PC-9 (cell line): ENCODE measurements at regions not wholly inside any gene's neighbourhood (a gene's known extent, or its start where the extent isn't known, plus 50 kb on each side); places are given as distances from the start of the nearest gene placed in this dataset.

ENCODE experiments used
- BruUV-seq: library from RNA; stranded (reverse); fragments of 400-500 nt; replicated peaks from 2 replicates; lab custom pipeline; 2021; lab: Mats Ljungman, UMichigan
- CTCF ChIA-PET: fragments of 300-600 bp; sonication (Branson Sonifier 250); formaldehyde crosslinking; loops from one replicate; lab custom pipeline; 2022; ENCODE audit warnings: antibody characterized with exemption; lab: Charles Lee
- POLR2A ChIA-PET: fragments of 300-600 bp; sonication (Branson Sonifier 250); formaldehyde crosslinking; loops from one replicate; lab custom pipeline; 2022; ENCODE audit warnings: antibody characterized with exemption; ENCODE audit not compliant: unreplicated experiment; lab: Charles Lee
- DNase-seq, 2 experiments: peaks; one replicate each; pipeline versions ENCODE4 v3.0.0 to v3.0.0-alpha.2; 2015 to 2022; ENCODE audit warnings: mixed read lengths in 1 of 2
- H2AFZ ChIP-seq: fragments of 200-600 bp; sonication (generic); 2 replicates; pipeline ENCODE4 v1.8.1; 2017; ENCODE audit warnings: antibody characterized with exemption
- H3F3A ChIP-seq: fragments of 200-600 bp; sonication (generic); 2 replicates; pipeline ENCODE4 v1.8.1; 2017; ENCODE audit warnings: antibody characterized with exemption, mild to moderate bottlenecking, low read depth; ENCODE audit not compliant: insufficient read depth
- H3K27ac ChIP-seq: fragments of 200-600 bp; sonication (generic); 2 replicates; pipeline ENCODE4 v1.6.1; 2016; ENCODE audit warnings: mixed run types
- H3K27me3 ChIP-seq: fragments of 200-600 bp; sonication (generic); 2 replicates; pipeline ENCODE4 v1.6.1; 2016; ENCODE audit warnings: low read depth, mixed run types; ENCODE audit not compliant: insufficient read depth
- H3K36me3 ChIP-seq: fragments of 200-600 bp; sonication (generic); 2 replicates; pipeline ENCODE4 v1.6.1; 2016; ENCODE audit warnings: low read depth, mixed run types
- H3K4me1 ChIP-seq: fragments of 200-600 bp; sonication (generic); replicated peaks from 2 replicates; pipeline ENCODE4 v1.6.1; 2016; ENCODE audit warnings: mixed run types; ENCODE audit not compliant: insufficient read depth
- H3K4me2 ChIP-seq: fragments of 200-600 bp; sonication (generic); 2 replicates; pipeline ENCODE4 v1.6.1; 2017; ENCODE audit warnings: mixed run types
- H3K4me3 ChIP-seq: fragments of 200-600 bp; sonication (generic); 2 replicates; pipeline ENCODE4 v1.6.1; 2016; ENCODE audit warnings: mixed run types
- H3K79me2 ChIP-seq: fragments of 200-600 bp; sonication (generic); 2 replicates; pipeline ENCODE4 v1.6.1; 2017; ENCODE audit warnings: low read depth, mixed run types
- H3K9me2 ChIP-seq: fragments of 200-600 bp; sonication (generic); 2 replicates; pipeline ENCODE4 v1.8.1; 2017; ENCODE audit warnings: mild to moderate bottlenecking; ENCODE audit not compliant: insufficient read depth
- H3K9me3 ChIP-seq: fragments of 200-600 bp; sonication (generic); 2 replicates; pipeline ENCODE4 v1.8.1; 2016; ENCODE audit warnings: low read depth; ENCODE audit not compliant: insufficient read depth
- H4K20me1 ChIP-seq: fragments of 200-600 bp; sonication (generic); 2 replicates; pipeline ENCODE4 v1.8.1; 2017; ENCODE audit not compliant: insufficient read depth
- EZH2 ChIP-seq: fragments of 200-600 bp; sonication (generic); IDR thresholded peaks from 2 replicates; pipeline ENCODE4 v1.8.0; 2017; ENCODE audit warnings: antibody characterized with exemption, low read depth
- intact Hi-C: fragments of 100-400 bp; cut with micrococcal nuclease; formaldehyde crosslinking; loops from one replicate; pipeline ENCODE4 v1.10.0; 2022; ENCODE audit not compliant: unreplicated experiment
- TF ChIP-seq, protein P1 (sequence below): fragments of 200-600 bp; sonication (generic); conservative IDR thresholded peaks from 2 replicates; pipeline ENCODE4 v1.6.1; 2017; ENCODE audit warnings: mixed run types, antibody characterized with exemption, mild to moderate bottlenecking, moderate library complexity

DNA sequence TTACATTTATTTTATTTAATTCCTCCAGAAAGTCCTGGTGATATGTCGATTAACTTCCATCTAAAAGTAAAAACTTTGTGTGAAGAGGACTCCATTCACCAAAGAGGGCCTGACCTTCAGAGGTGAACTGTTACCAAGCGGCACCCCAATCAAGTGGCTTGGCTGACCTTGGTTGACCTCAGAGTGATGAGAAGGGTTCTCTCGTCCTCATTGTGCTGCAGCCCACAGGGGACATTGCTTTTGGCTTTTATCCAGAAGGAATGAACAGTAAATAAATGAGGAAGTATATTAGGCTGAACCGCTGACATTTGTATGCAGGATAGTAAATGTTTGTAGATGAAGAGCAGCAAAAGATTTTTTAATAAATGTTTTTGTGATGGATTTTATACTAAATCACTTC, 172.4 kb upstream of the MKI67 start:
- Histone ChIP-seq H3K4me1 (no peaks in the 10 kb centered on the region), H3K36me3 (no peaks in the 10 kb centered on the region), H3K4me2 (no peak overlapping the region), H3K9me3 (no peaks in the 10 kb centered on the region), H3K9me2 (no peaks in the 10 kb centered on the region), H3F3A (no peaks in the 10 kb centered on the region), H3K27ac (no peak overlapping the region), H3K27me3 (peaks cover 42% of the 10 kb centered on the region), H4K20me1 (no peaks in the 10 kb centered on the region), H3K4me3 (no peak overlapping the region), H2AFZ (no peak overlapping the region), H3K79me2 (no peaks in the 10 kb centered on the region)
- ChIA-PET CTCF (no interaction called here), POLR2A (no interaction called here)
- DNase-seq, result no peak
- no TSS peak for BruUV-seq
- intact Hi-C loops, result no loop called here
- TF ChIP-seq EZH2, result no peak
- TF ChIP-seq, protein P1, sequence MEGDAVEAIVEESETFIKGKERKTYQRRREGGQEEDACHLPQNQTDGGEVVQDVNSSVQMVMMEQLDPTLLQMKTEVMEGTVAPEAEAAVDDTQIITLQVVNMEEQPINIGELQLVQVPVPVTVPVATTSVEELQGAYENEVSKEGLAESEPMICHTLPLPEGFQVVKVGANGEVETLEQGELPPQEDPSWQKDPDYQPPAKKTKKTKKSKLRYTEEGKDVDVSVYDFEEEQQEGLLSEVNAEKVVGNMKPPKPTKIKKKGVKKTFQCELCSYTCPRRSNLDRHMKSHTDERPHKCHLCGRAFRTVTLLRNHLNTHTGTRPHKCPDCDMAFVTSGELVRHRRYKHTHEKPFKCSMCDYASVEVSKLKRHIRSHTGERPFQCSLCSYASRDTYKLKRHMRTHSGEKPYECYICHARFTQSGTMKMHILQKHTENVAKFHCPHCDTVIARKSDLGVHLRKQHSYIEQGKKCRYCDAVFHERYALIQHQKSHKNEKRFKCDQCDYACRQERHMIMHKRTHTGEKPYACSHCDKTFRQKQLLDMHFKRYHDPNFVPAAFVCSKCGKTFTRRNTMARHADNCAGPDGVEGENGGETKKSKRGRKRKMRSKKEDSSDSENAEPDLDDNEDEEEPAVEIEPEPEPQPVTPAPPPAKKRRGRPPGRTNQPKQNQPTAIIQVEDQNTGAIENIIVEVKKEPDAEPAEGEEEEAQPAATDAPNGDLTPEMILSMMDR, result no peak

DNA sequence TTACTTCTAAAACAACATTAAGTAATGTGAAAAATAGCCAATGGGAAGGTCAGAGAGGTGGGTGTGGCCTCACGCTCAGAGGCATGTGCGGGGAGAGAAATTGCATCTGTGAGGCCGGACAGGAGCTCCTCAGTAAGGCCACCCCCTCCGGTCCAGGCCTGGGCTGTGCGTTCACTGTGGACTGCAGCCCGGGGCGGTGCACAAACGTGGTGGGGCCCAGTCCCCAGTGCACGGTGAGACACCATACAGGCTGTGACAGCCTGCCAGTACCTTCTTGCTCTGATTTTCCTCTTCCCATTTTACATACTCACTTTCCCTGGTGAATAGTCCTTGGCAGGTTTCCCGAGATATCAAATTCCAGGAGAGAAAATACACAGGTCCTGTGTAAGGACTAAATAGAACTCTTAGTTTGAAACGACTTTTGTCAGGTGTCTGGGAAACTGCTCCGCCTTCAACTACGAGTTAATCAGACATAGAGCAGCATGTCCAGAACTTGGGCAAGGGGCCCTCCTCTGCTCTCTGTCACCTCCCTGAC, 174.1 kb upstream of the MKI67 start:
- intact Hi-C loops, result no loop called here
- H3K27me3 ChIP-seq, result peaks cover 35% of the 10 kb centered on the region
- H3F3A ChIP-seq, result no peaks in the 10 kb centered on the region
- no peaks in the 10 kb centered on the region for H3K36me3 ChIP-seq
- H3K9me2 ChIP-seq, result no peaks in the 10 kb centered on the region
- no TSS peak for BruUV-seq
- no peak overlapping the region for H3K4me3 ChIP-seq
- H3K27ac ChIP-seq, result no peak overlapping the region
- TF ChIP-seq EZH2, result no peak
- TF ChIP-seq, protein P1, result no peak
- H2AFZ ChIP-seq, result no peak overlapping the region
- no peak overlapping the region for H3K4me2 ChIP-seq
- no peaks in the 10 kb centered on the region for H3K9me3 ChIP-seq
- POLR2A ChIA-PET, result no interaction called here
- H4K20me1 ChIP-seq, result no peaks in the 10 kb centered on the region
- CTCF ChIA-PET, result no interaction called here
- H3K4me1 ChIP-seq, result no peaks in the 10 kb centered on the region
- no peak for DNase-seq
- H3K79me2 ChIP-seq, result no peaks in the 10 kb centered on the region

DNA sequence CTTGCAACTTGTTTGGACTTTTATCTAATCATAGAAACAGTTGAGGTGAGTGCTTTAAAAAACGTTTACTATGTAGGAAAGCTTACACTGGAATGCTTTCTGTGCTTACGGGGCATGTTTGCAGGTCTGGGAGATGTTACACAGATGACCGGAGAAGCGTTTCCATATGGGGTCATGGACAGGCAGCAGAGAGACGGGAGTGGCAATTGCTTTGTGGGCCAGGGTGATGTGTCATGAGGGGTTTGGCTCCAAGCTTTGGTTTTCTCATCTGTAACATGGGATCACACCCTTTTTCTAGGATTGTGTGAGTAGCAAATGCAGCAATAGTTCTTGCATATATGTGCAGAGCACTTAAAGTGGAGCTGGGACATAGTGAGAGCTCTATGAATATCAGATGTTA, 174.8 kb upstream of the MKI67 start:
- no peak overlapping the region for H3K27ac ChIP-seq
- no peak overlapping the region for H3K4me2 ChIP-seq
- no peaks in the 10 kb centered on the region for H3K9me3 ChIP-seq
- no peaks in the 10 kb centered on the region for H3K79me2 ChIP-seq
- H4K20me1 ChIP-seq, result no peaks in the 10 kb centered on the region
- intact Hi-C loops, result no loop called here
- H3K9me2 ChIP-seq, result no peaks in the 10 kb centered on the region
- no peaks in the 10 kb centered on the region for H3F3A ChIP-seq
- ChIA-PET CTCF (no interaction called here), POLR2A (interaction anchor here (0.7 kb wide), 1 partner anchor 13 kb away, joined by 4 read pairs; no protein-coding TSS in a partner anchor)
- no TSS peak for BruUV-seq
- no peaks in the 10 kb centered on the region for H3K4me1 ChIP-seq
- no peak overlapping the region for H3K4me3 ChIP-seq
- H2AFZ ChIP-seq, result no peak overlapping the region
- no peaks in the 10 kb centered on the region for H3K36me3 ChIP-seq
- H3K27me3 ChIP-seq, result peaks cover 28% of the 10 kb centered on the region
- TF ChIP-seq, protein P1, result no peak
- no peak for TF ChIP-seq EZH2
- no peak for DNase-seq
